H9 (cell line): ENCODE measurements at regions not wholly inside any gene's neighbourhood (a gene's known extent, or its start where the extent isn't known, plus 50 kb on each side); places are given as distances from the start of the nearest gene placed in this dataset.

Source experiments
- DNase-seq: peaks from one replicate; pipeline ENCODE4 v3.0.0-alpha.2; 2017
- H2AFZ ChIP-seq: one replicate; pipeline ENCODE4 v1.6.1; 2013; ENCODE audit warnings: mild to moderate bottlenecking, low read length, control low read depth, moderate library complexity
- H2AK5ac ChIP-seq: 2 replicates; pipeline ENCODE4 v1.6.1; 2013; ENCODE audit warnings: low read length, control low read depth, mixed read lengths; ENCODE audit not compliant: insufficient read length
- H2BK120ac ChIP-seq: one replicate; pipeline ENCODE4 v1.6.1; 2013; ENCODE audit warnings: low read depth, mild to moderate bottlenecking, low read length, control low read depth, inconsistent platforms; ENCODE audit not compliant: poor library complexity, severe bottlenecking
- H2BK12ac ChIP-seq: 2 replicates; pipeline ENCODE4 v1.6.1; 2013; ENCODE audit warnings: low read length, control low read depth, mixed read lengths, low read depth; ENCODE audit not compliant: insufficient read length
- H2BK15ac ChIP-seq: 2 replicates; pipeline ENCODE4 v1.6.1; 2013; ENCODE audit warnings: low read depth, low read length, control low read depth
- H2BK20ac ChIP-seq: one replicate; pipeline ENCODE4 v1.6.1; 2013; ENCODE audit warnings: low read depth, mild to moderate bottlenecking, low read length, control low read depth, inconsistent platforms; ENCODE audit not compliant: poor library complexity, severe bottlenecking
- H2BK5ac ChIP-seq: 2 replicates; pipeline ENCODE4 v1.6.1; 2013; ENCODE audit warnings: low read length, control low read depth, mixed read lengths; ENCODE audit not compliant: insufficient read length
- H3K14ac ChIP-seq: 2 replicates; pipeline ENCODE4 v1.6.1; 2013; ENCODE audit warnings: low read length, control low read depth; ENCODE audit not compliant: insufficient read depth
- H3K18ac ChIP-seq: 2 replicates; pipeline ENCODE4 v1.6.1; 2013; ENCODE audit warnings: low read depth, mild to moderate bottlenecking, mixed read lengths, low read length, control low read depth; ENCODE audit not compliant: insufficient read length
- H3K23ac ChIP-seq: 2 replicates; pipeline ENCODE4 v1.6.1; 2013; ENCODE audit warnings: low read length, control low read depth, mixed read lengths, low read depth; ENCODE audit not compliant: insufficient read length
- H3K23me2 ChIP-seq: 2 replicates; pipeline ENCODE4 v1.6.1; 2013; ENCODE audit warnings: low read depth, mild to moderate bottlenecking, mixed read lengths, low read length, control low read depth; ENCODE audit not compliant: insufficient read length, poor library complexity, severe bottlenecking
- H3K27ac ChIP-seq: 2 replicates; pipeline ENCODE4 v1.5.1; 2013; ENCODE audit warnings: low read length, control low read depth, mixed read lengths, low read depth; ENCODE audit not compliant: insufficient read length
- H3K27me3 ChIP-seq: 2 replicates; pipeline ENCODE4 v1.6.1; 2013; ENCODE audit warnings: low read length, control low read depth, inconsistent platforms; ENCODE audit not compliant: insufficient read depth
- H3K4ac ChIP-seq: 2 replicates; pipeline ENCODE4 v1.6.1; 2013; ENCODE audit warnings: low read depth, mild to moderate bottlenecking, control low read depth, inconsistent platforms, low read length, moderate library complexity
- H3K4me1 ChIP-seq: 2 replicates; pipeline ENCODE4 v1.6.1; 2013; ENCODE audit warnings: low read length, control low read depth, inconsistent platforms; ENCODE audit not compliant: insufficient read depth
- H3K4me2 ChIP-seq: 2 replicates; pipeline ENCODE4 v1.6.1; 2013; ENCODE audit warnings: low read length, control low read depth, mixed read lengths; ENCODE audit not compliant: insufficient read length, insufficient read depth
- H3K56ac ChIP-seq: 2 replicates; pipeline ENCODE4 v1.6.1; 2013; ENCODE audit warnings: low read depth, mild to moderate bottlenecking, mixed read lengths, low read length, control low read depth; ENCODE audit not compliant: insufficient read length
- H3K79me1 ChIP-seq: 2 replicates; pipeline ENCODE4 v1.6.1; 2013; ENCODE audit warnings: low read depth, mild to moderate bottlenecking, moderate library complexity, low read length, control low read depth, inconsistent platforms; ENCODE audit not compliant: insufficient read depth, poor library complexity, severe bottlenecking
- H3K79me2 ChIP-seq: 2 replicates; pipeline ENCODE4 v1.6.1; 2013; ENCODE audit warnings: low read length, control low read depth, inconsistent platforms; ENCODE audit not compliant: insufficient read depth
- H3K9ac ChIP-seq: 2 replicates; pipeline ENCODE4 v1.6.1; 2013; ENCODE audit warnings: low read length, control low read depth, mixed read lengths; ENCODE audit not compliant: insufficient read length; ENCODE audit errors: extremely low read depth
- H3K9me3 ChIP-seq: one replicate; pipeline ENCODE4 v1.6.1; 2013; ENCODE audit warnings: low read depth, low read length, inconsistent platforms; ENCODE audit not compliant: control insufficient read depth
- H3T11ph ChIP-seq: one replicate; pipeline ENCODE4 v1.6.1; 2013; ENCODE audit warnings: mild to moderate bottlenecking, low read length, control low read depth, inconsistent platforms
- H4K20me1 ChIP-seq: one replicate; pipeline ENCODE4 v1.6.1; 2013; ENCODE audit not compliant: control insufficient read depth, insufficient read length, insufficient read depth
- H4K5ac ChIP-seq: 2 replicates; pipeline ENCODE4 v1.6.1; 2013; ENCODE audit warnings: low read depth, mild to moderate bottlenecking, mixed read lengths, low read length, control low read depth; ENCODE audit not compliant: insufficient read length
- H4K8ac ChIP-seq: replicated peaks from 2 replicates; pipeline ENCODE4 v1.6.1; 2013; ENCODE audit warnings: low read length, control low read depth, mixed read lengths, low read depth; ENCODE audit not compliant: insufficient read length
- H4K91ac ChIP-seq: 2 replicates; pipeline ENCODE4 v1.6.1; 2013; ENCODE audit warnings: low read depth, mild to moderate bottlenecking, moderate library complexity, mixed read lengths, low read length, control low read depth; ENCODE audit not compliant: insufficient read length
- H3K27ac Mint-ChIP-seq, 3 experiments: 2 replicates in 2 of 3; 3 replicates in 1 of 3; pipeline ENCODE4 v1.8.0; 2020 to 2021; ENCODE audit warnings: mixed read lengths in 3 of 3, mild to moderate bottlenecking in 1 of 3, moderate library complexity in 1 of 3
- H3K27me3 Mint-ChIP-seq: 2 replicates; pipeline ENCODE4 v1.8.0; 2021; ENCODE audit warnings: low read depth, mild to moderate bottlenecking, moderate library complexity, mixed read lengths
- H3K36me3 Mint-ChIP-seq, 3 experiments: 2 replicates in 2 of 3; 3 replicates in 1 of 3; pipeline ENCODE4 v1.8.0; 2020 to 2021; ENCODE audit warnings: low read depth in 3 of 3, mixed read lengths in 3 of 3; ENCODE audit not compliant: insufficient read depth in 1 of 3
- H3K4me1 Mint-ChIP-seq, 2 experiments: 2 replicates each; pipeline ENCODE4 v1.8.0; 2020; ENCODE audit warnings: mixed read lengths in 2 of 2
- H3K4me3 Mint-ChIP-seq, 2 experiments: 2 replicates in 1 of 2; 3 replicates in 1 of 2; pipeline ENCODE4 v1.8.0; 2020 to 2021; ENCODE audit warnings: mild to moderate bottlenecking in 2 of 2, mixed read lengths in 2 of 2, moderate library complexity in 1 of 2
- H3K9me3 Mint-ChIP-seq, 2 experiments: 2 replicates in 1 of 2; 3 replicates in 1 of 2; pipeline ENCODE4 v1.8.0; 2020; ENCODE audit warnings: mild to moderate bottlenecking in 2 of 2, mixed read lengths in 2 of 2, moderate library complexity in 1 of 2
- WGBS: extraction: QIAGEN DNeasy Blood & Tissue Kit; methylation state at CpG from one replicate; pipeline ENCODE4 v1.1.7; 2013; ENCODE audit warnings: missing lambda C conversion rate, low lambda C conversion rate, mixed read lengths; ENCODE audit not compliant: insufficient read length; ENCODE audit errors: extremely low coverage; 5-methylcytosine and 5-hydroxymethylcytosine counted together
- TF ChIP-seq, protein P1 (sequence below): fragments of 200-600 bp; sonication (generic); conservative IDR thresholded peaks from 3 replicates; pipeline ENCODE4 v1.8.0; 2021; ENCODE audit warnings: antibody characterized with exemption, mild to moderate bottlenecking

GRCh38 chr1:228969953-228970800 is 234.9 kb downstream of the RHOU start:
- H3K4me3 Mint-ChIP-seq = no peak overlapping the region
- Histone ChIP-seq H3K4me2 (no peak overlapping the region), H4K8ac (no peak overlapping the region), H3K9me3 (no peaks in the 10 kb centered on the region), H2BK120ac (no peak overlapping the region), H4K20me1 (no peaks in the 10 kb centered on the region), H3K14ac (no peak overlapping the region), H2BK5ac (no peak overlapping the region), H2BK20ac (no peak overlapping the region), H3K4ac (no peak overlapping the region), H3K18ac (no peak overlapping the region), H3K9ac (no peak overlapping the region), H4K5ac (no peak overlapping the region), H3K79me1 (no peaks in the 10 kb centered on the region), H3T11ph (no peak overlapping the region), H3K27me3 (no peaks in the 10 kb centered on the region), H2AK5ac (no peak overlapping the region), H3K23me2 (no peaks in the 10 kb centered on the region), H3K4me1 (no peaks in the 10 kb centered on the region; the same call in 1 of the 2 replicates), H3K23ac (no peak overlapping the region), H2BK12ac (no peak overlapping the region), H2AFZ (no peak overlapping the region), H3K56ac (no peak overlapping the region), H3K79me2 (no peaks in the 10 kb centered on the region), H2BK15ac (no peak overlapping the region), H4K91ac (no peak overlapping the region), H3K27ac (no peak overlapping the region)
- H3K36me3 Mint-ChIP-seq = no peaks in the 10 kb centered on the region
- no peaks in the 10 kb centered on the region for H3K9me3 Mint-ChIP-seq
- DNase-seq = no peak
- peaks cover 24 to 38% of the 10 kb centered on the region in 2 experiments for H3K4me1 Mint-ChIP-seq
- WGBS = no CpG with 5 or more reads among the region's 11 CpGs
- TF ChIP-seq, protein P1, sequence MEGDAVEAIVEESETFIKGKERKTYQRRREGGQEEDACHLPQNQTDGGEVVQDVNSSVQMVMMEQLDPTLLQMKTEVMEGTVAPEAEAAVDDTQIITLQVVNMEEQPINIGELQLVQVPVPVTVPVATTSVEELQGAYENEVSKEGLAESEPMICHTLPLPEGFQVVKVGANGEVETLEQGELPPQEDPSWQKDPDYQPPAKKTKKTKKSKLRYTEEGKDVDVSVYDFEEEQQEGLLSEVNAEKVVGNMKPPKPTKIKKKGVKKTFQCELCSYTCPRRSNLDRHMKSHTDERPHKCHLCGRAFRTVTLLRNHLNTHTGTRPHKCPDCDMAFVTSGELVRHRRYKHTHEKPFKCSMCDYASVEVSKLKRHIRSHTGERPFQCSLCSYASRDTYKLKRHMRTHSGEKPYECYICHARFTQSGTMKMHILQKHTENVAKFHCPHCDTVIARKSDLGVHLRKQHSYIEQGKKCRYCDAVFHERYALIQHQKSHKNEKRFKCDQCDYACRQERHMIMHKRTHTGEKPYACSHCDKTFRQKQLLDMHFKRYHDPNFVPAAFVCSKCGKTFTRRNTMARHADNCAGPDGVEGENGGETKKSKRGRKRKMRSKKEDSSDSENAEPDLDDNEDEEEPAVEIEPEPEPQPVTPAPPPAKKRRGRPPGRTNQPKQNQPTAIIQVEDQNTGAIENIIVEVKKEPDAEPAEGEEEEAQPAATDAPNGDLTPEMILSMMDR = no peak
- peaks cover 4% of the 10 kb centered on the region; the same call in 1 of the 2 replicates for H3K27me3 Mint-ChIP-seq
- no peak overlapping the region for H3K27ac Mint-ChIP-seq
